ENCODE measurements at regions not wholly inside any gene's neighbourhood (a gene's known extent, or its start where the extent isn't known, plus 50 kb on each side); places are given as distances from the start of the nearest gene placed in this dataset.

GRCh38 chr7:31443457-31443856 is 70.4 kb upstream of the ITPRID1 start:
- H3K18ac ChIP-seq (ENCODE audit: low read length): no peak overlapping the region
- H3K4me3 ChIP-seq (ENCODE audit: low read length): no peak overlapping the region
- no peaks in the 10 kb centered on the region for H3K36me3 ChIP-seq (ENCODE audit: control insufficient read depth, insufficient read depth, low read length)
- no peak overlapping the region for H3K27ac ChIP-seq (ENCODE audit: low read depth, low read length)
- no peaks in the 10 kb centered on the region for H3K27me3 ChIP-seq (ENCODE audit: insufficient read depth, low read length, poor library complexity)
- no peak overlapping the region for H2BK5ac ChIP-seq (ENCODE audit: low read length)
- H2BK15ac ChIP-seq (replicated peaks; ENCODE audit: low read depth): no peak overlapping the region
- no peak overlapping the region for H3K4ac ChIP-seq (ENCODE audit: low read depth, low read length)
- no peak overlapping the region for H4K5ac ChIP-seq (ENCODE audit: low read length)
- no peak overlapping the region for H2BK120ac ChIP-seq (ENCODE audit: low read depth, low read length)
- no peak overlapping the region for H4K8ac ChIP-seq (ENCODE audit: low read depth, low read length)
- H3K79me1 ChIP-seq (ENCODE audit: low read length): no peaks in the 10 kb centered on the region
- H3K4me2 ChIP-seq (ENCODE audit: low read length): no peak overlapping the region
- no peak overlapping the region for H3K9ac ChIP-seq (ENCODE audit: low read length)
- H3K4me1 ChIP-seq (ENCODE audit: control insufficient read depth, low read depth, low read length): peaks cover 1% of the 10 kb centered on the region
- no peak overlapping the region for H2AK5ac ChIP-seq (ENCODE audit: low read length)
- no peaks in the 10 kb centered on the region for H3K79me2 ChIP-seq (ENCODE audit: control insufficient read depth, insufficient read depth, low read length)
- WGBS (ENCODE audit: extremely low coverage, insufficient coverage, low lambda C conversion rate): no CpG with 5 or more reads among the region's 1 CpG
- H3K23ac ChIP-seq (ENCODE audit: low read length): no peak overlapping the region
- H3K56ac ChIP-seq (ENCODE audit: low read length): no peak overlapping the region
- DNase-seq: peak; percentile 91

DNA sequence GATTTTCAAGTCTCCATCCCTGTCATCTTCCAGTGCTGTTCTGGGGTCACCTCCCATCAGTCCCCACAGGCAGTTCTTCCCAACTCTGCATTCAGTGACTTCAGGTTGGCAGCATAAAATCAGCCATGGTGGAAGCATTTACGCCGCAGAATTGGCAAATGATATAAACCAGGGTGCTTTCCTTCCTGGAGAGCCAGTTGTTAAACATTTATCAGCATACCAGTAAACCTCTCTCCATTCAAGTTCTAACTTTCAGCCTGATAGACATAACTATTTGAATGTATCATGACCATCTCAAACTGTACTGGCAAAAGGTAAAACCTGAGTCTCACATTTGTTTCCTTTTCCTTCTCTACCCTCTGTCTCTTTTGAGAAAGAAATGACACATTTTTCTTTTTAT is 69.7 kb upstream of the ITPRID1 start:
- Histone ChIP-seq H2AK5ac (ENCODE audit: low read length) (no peak overlapping the region), H3K4ac (ENCODE audit: low read depth, low read length) (no peak overlapping the region), H2BK5ac (ENCODE audit: low read length) (no peak overlapping the region), H3K4me2 (ENCODE audit: low read length) (no peak overlapping the region), H3K79me1 (ENCODE audit: low read length) (no peaks in the 10 kb centered on the region), H3K18ac (ENCODE audit: low read length) (no peak overlapping the region), H3K27ac (ENCODE audit: low read depth, low read length) (no peak overlapping the region), H4K5ac (ENCODE audit: low read length) (no peak overlapping the region), H3K4me1 (ENCODE audit: control insufficient read depth, low read depth, low read length) (peaks cover 1% of the 10 kb centered on the region), H3K79me2 (ENCODE audit: control insufficient read depth, insufficient read depth, low read length) (no peaks in the 10 kb centered on the region), H3K9ac (ENCODE audit: low read length) (no peak overlapping the region), H2BK120ac (ENCODE audit: low read depth, low read length) (no peak overlapping the region), H3K23ac (ENCODE audit: low read length) (no peak overlapping the region), H3K36me3 (ENCODE audit: control insufficient read depth, insufficient read depth, low read length) (no peaks in the 10 kb centered on the region), H4K8ac (ENCODE audit: low read depth, low read length) (no peak overlapping the region), H3K27me3 (ENCODE audit: insufficient read depth, low read length, poor library complexity) (no peaks in the 10 kb centered on the region), H3K4me3 (ENCODE audit: low read length) (no peak overlapping the region), H2BK15ac (replicated peaks; ENCODE audit: low read depth) (no peak overlapping the region), H3K56ac (ENCODE audit: low read length) (no peak overlapping the region)
- no peak for DNase-seq
- no CpG with 5 or more reads among the region's 2 CpGs for WGBS (ENCODE audit: extremely low coverage, insufficient coverage, low lambda C conversion rate)

GRCh38 chr7:31445686-31446355 is 68.1 kb upstream of the ITPRID1 start:
- Histone ChIP-seq H3K27me3 (ENCODE audit: insufficient read depth, low read length, poor library complexity) (no peaks in the 10 kb centered on the region), H3K18ac (ENCODE audit: low read length) (no peak overlapping the region), H2BK15ac (replicated peaks; ENCODE audit: low read depth) (no peak overlapping the region), H3K4me2 (ENCODE audit: low read length) (no peak overlapping the region), H3K4ac (ENCODE audit: low read depth, low read length) (no peak overlapping the region), H2BK120ac (ENCODE audit: low read depth, low read length) (no peak overlapping the region), H3K23ac (ENCODE audit: low read length) (no peak overlapping the region), H3K36me3 (ENCODE audit: control insufficient read depth, insufficient read depth, low read length) (no peaks in the 10 kb centered on the region), H4K8ac (ENCODE audit: low read depth, low read length) (no peak overlapping the region), H3K56ac (ENCODE audit: low read length) (no peak overlapping the region), H3K9ac (ENCODE audit: low read length) (no peak overlapping the region), H3K4me3 (ENCODE audit: low read length) (no peak overlapping the region), H2AK5ac (ENCODE audit: low read length) (no peak overlapping the region), H3K79me1 (ENCODE audit: low read length) (no peaks in the 10 kb centered on the region), H3K27ac (ENCODE audit: low read depth, low read length) (no peak overlapping the region), H2BK5ac (ENCODE audit: low read length) (no peak overlapping the region), H4K5ac (ENCODE audit: low read length) (no peak overlapping the region), H3K4me1 (ENCODE audit: control insufficient read depth, low read depth, low read length) (peaks cover 1% of the 10 kb centered on the region), H3K79me2 (ENCODE audit: control insufficient read depth, insufficient read depth, low read length) (no peaks in the 10 kb centered on the region)
- WGBS (ENCODE audit: extremely low coverage, insufficient coverage, low lambda C conversion rate): no CpG with 5 or more reads among the region's 7 CpGs
- DNase-seq: no peak

DNA sequence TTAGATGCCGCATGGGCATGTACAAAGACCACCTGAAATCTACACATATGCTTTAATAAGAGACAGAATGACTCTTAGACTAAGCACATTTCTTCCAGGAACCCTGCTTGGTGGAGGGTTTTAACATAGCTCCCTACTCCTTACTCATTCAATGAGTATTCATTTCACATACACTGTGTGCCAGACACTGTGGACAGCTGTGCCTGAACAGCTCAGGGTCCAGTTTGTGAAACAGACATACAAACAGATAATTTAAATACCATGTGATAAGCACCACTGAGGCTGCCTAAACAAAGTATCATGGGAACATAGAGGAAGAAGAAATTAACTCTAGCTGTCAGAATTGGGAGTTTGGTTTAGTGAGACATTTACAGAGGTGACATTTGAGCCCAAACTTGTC is 65.2 kb upstream of the ITPRID1 start:
- Histone ChIP-seq H2BK5ac (ENCODE audit: low read length) (no peak overlapping the region), H3K36me3 (ENCODE audit: control insufficient read depth, insufficient read depth, low read length) (no peaks in the 10 kb centered on the region), H2BK120ac (ENCODE audit: low read depth, low read length) (no peak overlapping the region), H3K56ac (ENCODE audit: low read length) (no peak overlapping the region), H3K18ac (ENCODE audit: low read length) (no peak overlapping the region), H3K4ac (ENCODE audit: low read depth, low read length) (no peak overlapping the region), H3K9ac (ENCODE audit: low read length) (no peak overlapping the region), H3K4me2 (ENCODE audit: low read length) (no peak overlapping the region), H3K79me1 (ENCODE audit: low read length) (no peaks in the 10 kb centered on the region), H3K79me2 (ENCODE audit: control insufficient read depth, insufficient read depth, low read length) (no peaks in the 10 kb centered on the region), H4K8ac (ENCODE audit: low read depth, low read length) (no peak overlapping the region), H2AK5ac (ENCODE audit: low read length) (no peak overlapping the region), H3K27ac (ENCODE audit: low read depth, low read length) (no peak overlapping the region), H2BK15ac (replicated peaks; ENCODE audit: low read depth) (no peak overlapping the region), H3K27me3 (ENCODE audit: insufficient read depth, low read length, poor library complexity) (no peaks in the 10 kb centered on the region), H3K23ac (ENCODE audit: low read length) (no peak overlapping the region), H3K4me1 (ENCODE audit: control insufficient read depth, low read depth, low read length) (peaks cover 1% of the 10 kb centered on the region), H4K5ac (ENCODE audit: low read length) (no peak overlapping the region), H3K4me3 (ENCODE audit: low read length) (no peak overlapping the region)
- no peak for DNase-seq
- no CpG with 5 or more reads among the region's 1 CpG for WGBS (ENCODE audit: extremely low coverage, insufficient coverage, low lambda C conversion rate)

DNA sequence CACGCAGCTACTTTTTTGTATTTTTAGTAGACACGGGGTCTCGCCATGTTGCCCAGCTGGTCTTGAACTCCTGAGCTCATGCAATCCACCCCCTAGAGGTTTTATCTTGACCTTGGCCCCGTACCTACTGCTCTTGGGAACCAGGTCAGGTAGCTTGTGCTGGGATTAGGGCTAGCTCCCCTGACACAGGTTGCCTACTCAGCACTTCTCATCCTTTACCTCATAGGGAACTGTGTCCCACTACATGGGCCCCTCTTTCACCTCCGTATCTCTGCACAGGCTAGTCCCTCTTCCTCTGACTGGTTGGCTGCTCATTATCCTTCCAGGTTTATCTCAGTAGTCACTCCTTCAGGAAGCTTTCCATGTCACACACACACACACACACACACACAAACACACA is 58.0 kb upstream of the ITPRID1 start:
- H3K4ac ChIP-seq (ENCODE audit: low read depth, low read length): no peak overlapping the region
- H4K5ac ChIP-seq (ENCODE audit: low read length): no peak overlapping the region
- no peak overlapping the region for H3K18ac ChIP-seq (ENCODE audit: low read length)
- no peak overlapping the region for H2BK15ac ChIP-seq (replicated peaks; ENCODE audit: low read depth)
- H3K27ac ChIP-seq (ENCODE audit: low read depth, low read length): no peak overlapping the region
- no peaks in the 10 kb centered on the region for H3K27me3 ChIP-seq (ENCODE audit: insufficient read depth, low read length, poor library complexity)
- DNase-seq: no peak
- H4K8ac ChIP-seq (ENCODE audit: low read depth, low read length): no peak overlapping the region
- H3K4me3 ChIP-seq (ENCODE audit: low read length): no peak overlapping the region
- H3K9ac ChIP-seq (ENCODE audit: low read length): no peak overlapping the region
- H3K23ac ChIP-seq (ENCODE audit: low read length): no peak overlapping the region
- no peak overlapping the region for H3K4me2 ChIP-seq (ENCODE audit: low read length)
- no peaks in the 10 kb centered on the region for H3K36me3 ChIP-seq (ENCODE audit: control insufficient read depth, insufficient read depth, low read length)
- WGBS (ENCODE audit: extremely low coverage, insufficient coverage, low lambda C conversion rate): no CpG with 5 or more reads among the region's 5 CpGs
- no peak overlapping the region for H2BK5ac ChIP-seq (ENCODE audit: low read length)
- no peaks in the 10 kb centered on the region for H3K79me1 ChIP-seq (ENCODE audit: low read length)
- H3K79me2 ChIP-seq (ENCODE audit: control insufficient read depth, insufficient read depth, low read length): no peaks in the 10 kb centered on the region
- no peak overlapping the region for H3K56ac ChIP-seq (ENCODE audit: low read length)
- H2AK5ac ChIP-seq (ENCODE audit: low read length): no peak overlapping the region
- no peak overlapping the region for H2BK120ac ChIP-seq (ENCODE audit: low read depth, low read length)
- H3K4me1 ChIP-seq (ENCODE audit: control insufficient read depth, low read depth, low read length): no peaks in the 10 kb centered on the region
